ENCODE measurements at regions not wholly inside any gene's neighbourhood (a gene's known extent, or its start where the extent isn't known, plus 50 kb on each side); places are given as distances from the start of the nearest gene placed in this dataset.

DNA sequence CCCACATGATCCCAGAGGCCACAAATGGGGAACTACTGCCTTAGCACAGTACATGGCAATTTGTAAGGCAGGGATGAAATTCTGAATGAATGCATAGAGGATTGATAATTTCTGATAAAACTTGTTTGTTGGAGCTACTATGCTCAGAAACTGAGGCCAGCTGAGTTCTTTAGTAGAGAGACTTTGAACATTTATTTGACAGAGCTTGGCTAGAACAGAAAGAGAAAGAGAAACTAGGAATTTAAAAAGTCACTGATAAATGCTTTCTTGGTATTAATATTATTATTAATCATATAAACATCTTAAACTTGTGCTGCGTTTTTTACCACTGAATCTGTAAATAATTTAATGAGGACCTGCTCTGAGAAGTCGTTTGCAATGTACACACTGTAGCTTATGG, 923.7 kb upstream of the CNTNAP5 start:
- H3K36me3 Mint-ChIP-seq (ENCODE audit: low read depth): no peaks in the 10 kb centered on the region
- DNase-seq: no peak
- no peaks in the 10 kb centered on the region for H3K4me1 Mint-ChIP-seq (ENCODE audit: low read depth)
- no peaks in the 10 kb centered on the region for H3K27me3 Mint-ChIP-seq
- H3K4me3 Mint-ChIP-seq: no peak overlapping the region
- peaks cover 6% of the 10 kb centered on the region for H3K9me3 Mint-ChIP-seq
- no peak overlapping the region for H3K27ac Mint-ChIP-seq

DNA sequence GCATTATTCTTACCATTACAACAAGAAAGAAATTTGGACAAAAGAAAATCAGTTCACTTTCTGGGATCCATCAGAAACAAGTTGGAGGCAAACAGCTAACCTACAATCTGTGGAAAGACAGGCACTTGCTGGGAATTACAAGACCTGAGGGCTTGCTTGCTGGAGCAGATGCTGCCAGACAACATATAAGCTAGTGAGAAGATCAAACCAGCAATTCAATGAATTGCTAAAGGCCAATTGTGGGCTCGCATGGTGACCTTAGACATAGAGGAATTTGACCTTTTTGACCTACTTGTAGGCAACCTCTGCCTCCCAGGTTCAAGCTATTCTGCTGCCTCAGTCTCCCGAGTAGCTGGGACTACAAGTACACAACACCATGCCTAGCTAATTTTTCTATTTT, 921.2 kb upstream of the CNTNAP5 start:
- H3K36me3 Mint-ChIP-seq (ENCODE audit: low read depth): no peaks in the 10 kb centered on the region
- H3K4me1 Mint-ChIP-seq (ENCODE audit: low read depth): no peaks in the 10 kb centered on the region
- H3K27ac Mint-ChIP-seq: no peak overlapping the region
- no peak overlapping the region for H3K4me3 Mint-ChIP-seq
- no peak for DNase-seq
- peaks cover 2% of the 10 kb centered on the region for H3K9me3 Mint-ChIP-seq
- H3K27me3 Mint-ChIP-seq: no peaks in the 10 kb centered on the region

DNA sequence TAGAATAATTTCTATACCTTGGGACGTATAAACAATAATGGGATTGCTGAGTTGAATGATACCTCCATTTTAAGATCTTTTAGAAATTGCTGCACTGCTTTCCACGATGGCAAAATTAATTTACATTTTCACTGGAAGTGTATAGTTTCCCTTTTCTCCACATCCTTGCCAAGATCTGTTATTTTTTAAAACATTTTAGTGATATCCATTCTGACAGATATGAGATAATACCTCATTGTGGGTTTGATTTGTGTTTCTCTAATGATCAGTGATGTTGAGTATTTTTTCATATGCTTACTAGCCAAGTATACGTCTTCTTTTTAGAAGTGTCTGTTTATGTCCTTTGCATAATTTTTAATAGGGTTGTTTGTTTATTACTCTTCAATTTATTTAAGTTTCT, 908.5 kb upstream of the CNTNAP5 start:
- Mint-ChIP-seq H3K36me3 (ENCODE audit: low read depth) (no peaks in the 10 kb centered on the region), H3K9me3 (peaks cover 30% of the 10 kb centered on the region), H3K27ac (no peak overlapping the region), H3K27me3 (no peaks in the 10 kb centered on the region), H3K4me3 (no peak overlapping the region), H3K4me1 (ENCODE audit: low read depth) (no peaks in the 10 kb centered on the region)
- DNase-seq: no peak

DNA sequence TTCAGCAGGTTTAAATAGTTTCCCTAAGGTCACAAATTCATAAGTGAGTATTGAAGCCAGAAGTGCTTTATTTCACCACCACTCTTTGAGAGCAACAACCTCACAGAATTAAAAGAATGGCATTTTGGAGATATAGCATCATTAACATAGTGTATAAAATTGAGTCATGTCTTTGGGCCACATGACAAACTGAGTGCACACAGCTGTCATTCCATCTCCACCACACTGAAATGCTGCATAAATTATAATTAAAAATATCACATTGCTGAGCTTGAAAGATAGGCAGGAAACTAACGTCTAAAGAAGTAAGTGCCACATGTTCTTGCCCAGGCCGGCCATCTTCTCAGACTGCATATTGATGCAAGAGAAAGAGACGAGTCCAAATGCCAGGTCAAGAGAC, 897.9 kb upstream of the CNTNAP5 start:
- DNase-seq: no peak
- no peaks in the 10 kb centered on the region for H3K27me3 Mint-ChIP-seq
- no peaks in the 10 kb centered on the region for H3K4me1 Mint-ChIP-seq (ENCODE audit: low read depth)
- no peaks in the 10 kb centered on the region for H3K36me3 Mint-ChIP-seq (ENCODE audit: low read depth)
- H3K9me3 Mint-ChIP-seq: peaks cover 17% of the 10 kb centered on the region
- no peak overlapping the region for H3K27ac Mint-ChIP-seq
- no peak overlapping the region for H3K4me3 Mint-ChIP-seq

DNA sequence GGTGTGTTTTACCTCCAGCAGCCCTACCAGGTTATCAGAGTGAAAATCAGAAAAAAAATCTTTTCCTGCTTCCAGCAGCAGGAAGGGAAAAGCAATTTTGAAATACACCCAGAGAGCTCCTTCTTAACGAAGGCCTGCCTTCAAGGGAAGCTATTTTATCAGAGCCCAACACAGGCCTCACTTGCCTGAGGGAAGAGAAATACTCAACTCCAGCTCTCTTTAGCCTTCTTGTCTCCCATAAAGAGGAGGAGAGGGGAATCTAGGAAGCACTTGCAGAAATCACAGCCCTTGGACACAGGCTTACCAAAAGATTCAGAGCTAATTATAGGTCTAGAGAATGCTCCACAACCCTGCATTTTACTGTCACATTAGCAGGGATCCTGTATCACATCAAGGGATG, 896.1 kb upstream of the CNTNAP5 start:
- Mint-ChIP-seq H3K4me3 (no peak overlapping the region), H3K9me3 (peaks cover 17% of the 10 kb centered on the region), H3K36me3 (ENCODE audit: low read depth) (no peaks in the 10 kb centered on the region), H3K27ac (no peak overlapping the region), H3K27me3 (no peaks in the 10 kb centered on the region), H3K4me1 (ENCODE audit: low read depth) (no peaks in the 10 kb centered on the region)
- no peak for DNase-seq

DNA sequence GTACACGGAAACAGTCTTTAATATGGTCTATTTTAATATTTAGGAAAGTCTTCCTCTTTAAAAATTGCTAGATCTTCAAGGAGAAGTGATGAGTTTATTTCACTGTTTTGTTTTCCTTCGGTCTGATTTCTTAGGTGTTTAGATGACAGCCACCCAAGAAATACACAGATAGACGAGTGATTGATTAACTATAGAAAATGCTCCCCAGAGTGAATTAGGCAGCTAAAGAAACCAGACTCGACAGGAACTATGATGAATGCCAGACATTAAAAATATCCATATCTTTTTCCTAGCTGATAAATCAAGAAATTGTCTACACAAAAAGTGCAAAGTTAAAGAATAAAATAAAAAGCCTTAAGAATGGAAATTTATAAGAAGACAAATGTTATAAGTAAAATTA, 888.7 kb upstream of the CNTNAP5 start:
- DNase-seq: no peak
- no peaks in the 10 kb centered on the region for H3K27me3 Mint-ChIP-seq
- H3K9me3 Mint-ChIP-seq: peaks cover 7% of the 10 kb centered on the region
- no peaks in the 10 kb centered on the region for H3K4me1 Mint-ChIP-seq (ENCODE audit: low read depth)
- no peak overlapping the region for H3K4me3 Mint-ChIP-seq
- no peak overlapping the region for H3K27ac Mint-ChIP-seq
- no peaks in the 10 kb centered on the region for H3K36me3 Mint-ChIP-seq (ENCODE audit: low read depth)

DNA sequence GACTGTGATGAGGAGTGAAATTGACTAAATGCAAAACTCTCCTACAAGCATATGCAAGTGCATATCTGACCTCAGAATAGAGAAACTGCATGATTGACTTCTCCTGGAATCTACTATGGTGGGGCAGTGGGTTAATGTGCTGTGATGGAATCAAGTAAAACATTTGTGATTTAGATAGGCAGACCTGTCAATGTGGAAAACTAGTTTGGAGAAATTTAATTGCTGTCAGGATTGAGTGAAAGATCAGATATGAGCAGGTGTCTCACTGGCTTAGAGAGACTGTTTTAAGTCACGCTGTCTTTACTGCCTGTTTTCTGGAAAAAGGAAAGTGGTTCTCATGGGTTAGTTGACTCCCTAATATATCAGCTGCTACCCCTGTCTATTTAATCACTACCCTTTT, 881.0 kb upstream of the CNTNAP5 start:
- Mint-ChIP-seq H3K4me1 (ENCODE audit: low read depth) (no peaks in the 10 kb centered on the region), H3K27me3 (no peaks in the 10 kb centered on the region), H3K36me3 (ENCODE audit: low read depth) (no peaks in the 10 kb centered on the region), H3K27ac (no peak overlapping the region), H3K9me3 (peaks cover 15% of the 10 kb centered on the region), H3K4me3 (no peak overlapping the region)
- DNase-seq: no peak

DNA sequence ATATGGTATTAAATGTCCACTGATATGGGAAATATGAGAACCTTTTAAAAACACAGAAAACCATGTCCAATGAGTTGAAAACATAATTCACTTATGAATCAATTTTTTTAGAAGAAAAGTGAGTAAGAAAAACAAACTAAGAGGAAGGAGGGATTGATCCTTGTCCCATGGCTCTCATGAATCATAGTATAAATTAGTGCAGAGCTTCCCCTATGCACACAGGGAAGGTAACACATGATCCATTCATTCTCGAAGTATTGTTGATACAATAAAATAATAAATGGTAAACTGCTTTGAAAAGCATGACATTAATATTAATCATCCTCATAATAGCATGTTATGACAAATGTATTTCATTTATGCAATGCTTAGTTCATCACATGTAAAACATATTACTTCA, 872.0 kb upstream of the CNTNAP5 start:
- Mint-ChIP-seq H3K27me3 (no peaks in the 10 kb centered on the region), H3K36me3 (ENCODE audit: low read depth) (no peaks in the 10 kb centered on the region), H3K27ac (no peak overlapping the region), H3K4me3 (no peak overlapping the region), H3K9me3 (peaks cover 14% of the 10 kb centered on the region), H3K4me1 (ENCODE audit: low read depth) (no peaks in the 10 kb centered on the region)
- DNase-seq: no peak

DNA sequence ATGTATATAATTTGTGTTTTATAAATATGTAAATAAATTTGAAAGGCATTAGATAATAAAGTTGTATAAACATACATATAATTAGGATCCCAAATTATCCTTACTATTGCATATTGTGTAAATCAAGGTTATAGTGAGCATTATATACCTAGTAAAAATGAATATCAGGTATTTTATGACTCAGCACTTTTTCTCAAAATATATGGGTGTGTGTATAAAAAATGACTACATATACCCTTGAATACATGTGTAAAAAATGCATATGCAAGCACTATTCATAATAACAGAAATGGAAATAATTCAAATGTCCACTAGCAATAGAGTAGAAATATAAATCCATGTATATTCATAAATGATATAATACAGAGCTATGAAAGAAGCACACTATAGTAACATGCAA, 870.9 kb upstream of the CNTNAP5 start:
- DNase-seq: no peak
- Mint-ChIP-seq H3K9me3 (peaks cover 14% of the 10 kb centered on the region), H3K4me1 (ENCODE audit: low read depth) (no peaks in the 10 kb centered on the region), H3K4me3 (no peak overlapping the region), H3K36me3 (ENCODE audit: low read depth) (no peaks in the 10 kb centered on the region), H3K27me3 (no peaks in the 10 kb centered on the region), H3K27ac (no peak overlapping the region)

DNA sequence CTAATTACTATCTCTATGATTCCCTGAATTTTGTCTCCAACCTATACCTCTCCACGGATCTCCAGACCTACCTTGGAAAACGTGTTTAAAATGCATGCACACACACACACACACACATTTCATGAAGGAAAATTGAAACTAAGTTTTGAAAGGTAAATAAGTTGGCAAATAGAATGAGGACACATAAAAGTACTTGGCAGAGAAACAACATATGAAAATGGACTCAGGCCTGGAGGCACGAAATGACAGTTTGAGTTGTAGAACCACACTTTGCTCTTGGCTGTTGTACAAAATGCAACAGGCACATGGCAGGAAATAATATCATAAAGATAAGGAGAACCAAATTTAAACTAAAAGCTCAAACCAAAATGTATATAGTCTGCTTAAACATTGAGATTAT, 868.1 kb upstream of the CNTNAP5 start:
- Mint-ChIP-seq H3K9me3 (peaks cover 8% of the 10 kb centered on the region), H3K27ac (no peak overlapping the region), H3K27me3 (no peaks in the 10 kb centered on the region), H3K4me3 (no peak overlapping the region), H3K36me3 (ENCODE audit: low read depth) (no peaks in the 10 kb centered on the region), H3K4me1 (ENCODE audit: low read depth) (no peaks in the 10 kb centered on the region)
- DNase-seq: no peak

DNA sequence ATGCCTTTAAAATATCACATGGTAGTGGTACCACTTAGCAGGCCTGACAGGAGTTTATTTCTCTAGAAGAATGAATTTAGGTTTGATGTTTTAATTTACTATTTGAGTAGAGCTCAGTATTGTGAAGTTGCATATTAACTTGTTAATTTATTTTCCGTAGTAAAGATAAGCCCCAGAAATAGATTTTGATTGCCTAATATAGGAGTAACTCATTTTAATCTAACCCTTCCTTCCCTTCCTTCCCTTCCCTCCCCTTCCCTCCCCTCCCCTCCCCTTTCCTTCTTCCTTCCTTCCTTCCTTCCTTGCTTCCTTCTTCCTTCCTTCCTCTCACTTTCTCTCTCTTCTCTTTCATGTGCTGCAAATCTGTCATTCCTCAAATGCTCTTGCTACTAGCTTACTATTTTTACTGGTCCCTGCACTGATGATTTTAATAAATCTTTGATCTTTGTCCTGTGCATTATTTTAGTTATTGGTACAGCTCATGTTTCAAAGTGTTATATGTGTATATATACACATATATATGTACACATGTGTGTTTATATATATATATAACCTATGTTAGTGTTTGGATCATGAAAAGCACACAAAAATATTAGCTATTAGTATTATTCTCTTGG, 862.6 kb upstream of the CNTNAP5 start:
- Mint-ChIP-seq H3K4me3 (no peak overlapping the region), H3K27me3 (no peaks in the 10 kb centered on the region), H3K9me3 (peaks cover 6% of the 10 kb centered on the region), H3K36me3 (ENCODE audit: low read depth) (no peaks in the 10 kb centered on the region), H3K27ac (no peak overlapping the region), H3K4me1 (ENCODE audit: low read depth) (no peaks in the 10 kb centered on the region)
- DNase-seq: no peak

DNA sequence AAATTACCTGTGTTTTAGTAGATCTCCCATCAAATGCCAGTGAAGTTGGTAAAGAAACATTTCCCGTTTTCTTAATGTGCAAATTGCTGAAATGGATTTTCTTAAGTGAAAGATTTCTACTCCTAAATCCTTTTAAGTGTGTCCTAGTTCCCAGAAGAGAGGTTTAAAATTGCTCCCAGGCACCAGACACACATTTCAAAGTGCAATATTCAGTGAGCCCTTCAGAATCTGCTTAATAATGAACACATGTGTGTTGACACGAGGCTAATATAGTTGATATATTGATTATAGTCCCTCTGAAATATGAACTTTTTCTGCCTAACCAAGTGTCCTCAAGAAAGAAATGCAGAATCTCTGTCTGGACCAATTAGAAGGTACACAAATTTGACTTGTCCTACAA, 861.7 kb upstream of the CNTNAP5 start:
- H3K4me3 Mint-ChIP-seq: no peak overlapping the region
- H3K9me3 Mint-ChIP-seq: peaks cover 8% of the 10 kb centered on the region
- H3K36me3 Mint-ChIP-seq (ENCODE audit: low read depth): no peaks in the 10 kb centered on the region
- no peaks in the 10 kb centered on the region for H3K4me1 Mint-ChIP-seq (ENCODE audit: low read depth)
- DNase-seq: no peak
- no peaks in the 10 kb centered on the region for H3K27me3 Mint-ChIP-seq
- no peak overlapping the region for H3K27ac Mint-ChIP-seq

DNA sequence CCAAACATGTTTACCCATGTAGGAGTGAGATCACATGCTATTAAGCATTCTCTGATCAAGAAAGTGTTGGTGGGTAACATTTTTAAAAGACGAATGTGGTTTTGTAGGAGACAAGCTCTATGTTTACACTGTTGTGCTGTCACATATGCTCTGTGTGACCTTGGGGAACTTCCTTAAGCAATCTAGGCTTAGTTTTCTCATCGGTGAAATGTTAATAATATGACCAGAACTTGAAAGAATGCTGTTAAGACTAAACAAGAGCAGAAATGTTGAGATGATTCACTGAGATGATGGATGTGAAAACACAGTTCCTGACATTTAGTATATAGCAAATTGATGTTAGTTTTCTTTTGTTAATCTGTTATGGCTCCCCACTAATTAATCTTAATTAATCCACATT, 860.9 kb upstream of the CNTNAP5 start:
- no peaks in the 10 kb centered on the region for H3K27me3 Mint-ChIP-seq
- H3K9me3 Mint-ChIP-seq: peaks cover 15% of the 10 kb centered on the region
- H3K36me3 Mint-ChIP-seq (ENCODE audit: low read depth): no peaks in the 10 kb centered on the region
- H3K4me1 Mint-ChIP-seq (ENCODE audit: low read depth): no peaks in the 10 kb centered on the region
- no peak for DNase-seq
- H3K4me3 Mint-ChIP-seq: no peak overlapping the region
- H3K27ac Mint-ChIP-seq: no peak overlapping the region

DNA sequence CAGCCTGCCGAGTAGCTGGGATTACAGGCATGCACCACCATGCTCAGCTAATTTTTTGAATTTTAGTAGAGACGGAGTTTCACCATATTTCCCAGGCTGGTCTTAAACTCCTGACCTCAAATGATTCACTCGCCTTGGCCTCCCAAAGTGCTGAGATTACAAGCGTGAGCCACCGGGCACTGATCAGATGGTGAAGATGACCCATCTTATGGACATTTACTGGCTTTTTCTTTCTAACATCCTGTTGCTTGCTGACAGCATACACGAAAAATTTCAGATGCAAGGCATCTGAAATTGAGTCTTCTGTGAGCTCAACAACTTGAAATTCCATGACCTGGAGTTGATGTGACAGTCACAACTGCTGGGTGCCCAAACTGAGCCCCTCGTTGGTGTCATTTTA, 859.5 kb upstream of the CNTNAP5 start:
- Mint-ChIP-seq H3K4me3 (no peak overlapping the region), H3K36me3 (ENCODE audit: low read depth) (no peaks in the 10 kb centered on the region), H3K27me3 (no peaks in the 10 kb centered on the region), H3K27ac (no peak overlapping the region), H3K4me1 (ENCODE audit: low read depth) (no peaks in the 10 kb centered on the region), H3K9me3 (peaks cover 21% of the 10 kb centered on the region)
- DNase-seq: no peak

DNA sequence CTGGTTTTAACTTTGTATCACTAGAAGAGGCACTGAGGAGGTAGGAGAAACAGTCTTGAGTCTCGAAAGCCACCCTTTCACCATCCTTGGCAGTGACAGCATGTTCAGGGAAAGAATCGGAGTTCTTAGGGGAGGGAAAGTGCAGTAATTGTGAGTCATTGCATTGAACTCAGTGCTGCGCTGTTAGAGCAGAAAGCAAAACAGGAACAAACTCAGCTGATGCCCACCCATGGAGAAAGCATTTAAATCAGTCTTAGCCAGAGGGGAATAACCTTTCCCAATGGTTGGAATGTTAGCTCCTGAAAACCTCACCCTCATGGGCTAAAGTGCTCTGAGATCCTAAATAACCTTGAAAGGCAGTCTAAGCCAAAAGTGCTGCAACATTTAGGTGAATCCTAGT, 845.6 kb upstream of the CNTNAP5 start:
- H3K27me3 Mint-ChIP-seq: no peaks in the 10 kb centered on the region
- H3K27ac Mint-ChIP-seq: no peak overlapping the region
- no peaks in the 10 kb centered on the region for H3K4me1 Mint-ChIP-seq (ENCODE audit: low read depth)
- no peak overlapping the region for H3K4me3 Mint-ChIP-seq
- no peaks in the 10 kb centered on the region for H3K36me3 Mint-ChIP-seq (ENCODE audit: low read depth)
- no peak for DNase-seq
- peaks cover 17% of the 10 kb centered on the region for H3K9me3 Mint-ChIP-seq

DNA sequence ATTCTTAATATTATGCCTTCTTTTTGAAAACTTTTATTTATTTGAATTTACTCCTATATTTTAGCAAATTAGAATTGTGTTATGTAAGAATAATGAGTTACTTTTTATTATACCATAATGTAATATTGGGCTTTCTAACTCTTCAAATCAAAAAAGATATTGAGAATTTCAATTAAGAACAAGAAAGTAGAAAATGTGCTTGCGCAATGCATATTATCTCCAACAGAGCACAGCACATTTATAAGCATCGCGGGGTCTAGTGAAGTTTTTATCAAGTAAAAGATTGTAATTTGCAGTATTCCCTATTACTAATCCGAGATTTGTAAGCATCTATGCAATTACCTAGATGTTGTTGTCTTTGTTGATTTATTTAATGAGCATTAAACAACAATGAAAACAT, 829.1 kb upstream of the CNTNAP5 start:
- DNase-seq: no peak
- no peaks in the 10 kb centered on the region for H3K27me3 Mint-ChIP-seq
- H3K36me3 Mint-ChIP-seq (ENCODE audit: low read depth): no peaks in the 10 kb centered on the region
- peaks cover 34% of the 10 kb centered on the region for H3K9me3 Mint-ChIP-seq
- no peak overlapping the region for H3K27ac Mint-ChIP-seq
- no peaks in the 10 kb centered on the region for H3K4me1 Mint-ChIP-seq (ENCODE audit: low read depth)
- no peak overlapping the region for H3K4me3 Mint-ChIP-seq
